GM18870 (cell line): ENCODE measurements at regions not wholly inside any gene's neighbourhood (a gene's known extent, or its start where the extent isn't known, plus 50 kb on each side); places are given as distances from the start of the nearest gene placed in this dataset.
"Not testable (repeated sequence)": the region's sequence is repeated elsewhere in the genome, so short reads cannot be mapped to it uniquely, and the experiment has no call there.

Experiments
- ATAC-seq: cut with Tn5 transposase; IDR thresholded peaks from one replicate; pipeline ENCODE4 v1.9.1; 2021; ENCODE audit warnings: moderate library complexity; ENCODE audit not compliant: unreplicated experiment

GRCh38 chr1:184889166-184889565 lies 85.1 kb downstream of the NIBAN1 start:
- no peak for ATAC-seq

DNA sequence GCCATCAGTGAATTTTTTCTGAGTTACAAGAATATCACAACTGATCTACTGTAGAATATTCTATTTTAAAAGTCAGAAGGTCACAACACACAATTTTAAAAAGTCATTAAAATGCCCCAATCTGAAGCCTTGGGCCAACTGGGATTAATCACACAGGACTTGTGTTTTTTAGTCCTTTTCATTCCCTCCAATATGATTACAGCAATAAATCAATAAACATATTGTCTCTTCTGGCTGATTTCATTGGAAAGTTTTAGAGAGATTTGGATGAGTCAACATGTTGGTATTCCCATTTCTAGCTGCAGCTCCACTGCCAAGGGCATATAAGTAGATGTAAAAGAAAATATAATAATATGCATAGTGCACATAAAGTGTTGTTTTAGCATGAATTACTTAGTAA lies 85.8 kb downstream of the NIBAN1 start:
- no peak for ATAC-seq

DNA sequence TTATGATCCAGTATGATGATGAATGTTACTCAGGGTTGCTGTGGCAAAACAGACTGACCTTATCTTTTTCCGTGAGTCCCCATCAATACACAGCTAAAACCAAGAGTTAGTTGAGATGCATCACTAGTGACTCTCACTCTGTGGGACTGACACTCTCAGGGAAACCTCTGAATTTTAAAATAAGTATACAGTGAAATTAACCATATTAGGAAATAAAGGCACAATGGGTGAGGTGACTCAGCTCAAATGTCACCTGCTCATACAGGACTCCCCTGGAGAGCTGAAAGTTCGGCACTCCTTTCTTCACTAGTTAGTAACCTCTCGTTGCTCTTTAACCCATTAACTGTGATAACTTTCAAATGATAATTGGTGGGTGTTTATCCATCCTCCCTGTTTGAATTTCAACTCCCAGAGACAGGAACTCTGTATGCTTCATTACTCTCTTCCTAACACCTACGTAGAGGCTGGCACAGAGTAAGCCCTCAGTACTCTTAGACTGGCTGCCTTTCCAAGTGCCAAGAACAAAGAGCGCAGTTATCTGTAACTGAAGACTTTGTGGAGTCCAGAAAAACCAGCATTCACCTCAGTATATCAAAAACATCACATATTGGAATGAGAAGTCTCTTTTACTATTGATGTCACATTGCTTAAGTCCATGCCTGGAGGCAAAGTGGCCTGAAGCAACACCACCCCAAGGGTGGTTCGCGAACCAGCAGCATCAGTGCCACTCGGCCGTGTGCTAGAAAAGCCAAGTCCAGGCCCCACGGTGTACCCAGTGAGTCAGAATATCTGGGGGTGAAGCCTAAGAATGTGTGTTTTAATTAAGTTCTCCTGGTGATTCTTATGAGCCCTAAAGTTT lies 91.1 kb downstream of the NIBAN1 start:
- no peak for ATAC-seq

- ATAC-seq: peak; percentile 63
Observed at GRCh38 chr1:184881941-184882913, 92.1 kb downstream of the NIBAN1 start.

DNA sequence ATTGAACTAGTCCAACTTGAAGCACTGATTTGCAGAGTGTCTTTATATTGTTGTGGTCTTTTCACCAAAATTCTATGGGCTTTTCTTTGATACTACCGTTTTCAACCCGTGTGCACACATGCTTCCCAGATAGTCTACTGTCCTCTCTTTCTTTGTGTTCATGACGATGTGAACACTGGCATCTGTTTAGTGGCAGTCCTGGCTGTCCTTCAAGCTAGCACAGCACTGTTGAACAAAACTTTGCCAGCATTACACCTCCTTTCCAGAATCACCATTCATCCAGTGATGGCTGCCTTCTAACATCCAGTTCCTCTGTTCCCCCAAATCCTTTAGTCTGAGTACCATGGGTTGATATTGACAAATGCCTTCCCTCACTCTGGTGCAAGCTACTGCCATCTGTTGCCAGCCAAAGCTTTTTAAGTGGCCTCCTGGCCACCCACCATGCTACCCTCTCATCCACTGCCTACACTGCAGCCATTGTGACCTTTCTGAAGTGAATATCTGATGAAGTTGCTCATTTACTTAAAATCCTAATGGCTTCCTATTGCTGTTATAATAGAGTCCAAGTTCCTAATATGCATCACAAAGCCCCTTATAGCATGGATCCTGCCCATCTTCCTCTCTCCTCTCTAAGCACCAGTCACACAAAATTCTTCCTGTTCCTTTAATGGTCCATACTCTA lies 94.3 kb downstream of the NIBAN1 start:
- ATAC-seq: no peak

DNA sequence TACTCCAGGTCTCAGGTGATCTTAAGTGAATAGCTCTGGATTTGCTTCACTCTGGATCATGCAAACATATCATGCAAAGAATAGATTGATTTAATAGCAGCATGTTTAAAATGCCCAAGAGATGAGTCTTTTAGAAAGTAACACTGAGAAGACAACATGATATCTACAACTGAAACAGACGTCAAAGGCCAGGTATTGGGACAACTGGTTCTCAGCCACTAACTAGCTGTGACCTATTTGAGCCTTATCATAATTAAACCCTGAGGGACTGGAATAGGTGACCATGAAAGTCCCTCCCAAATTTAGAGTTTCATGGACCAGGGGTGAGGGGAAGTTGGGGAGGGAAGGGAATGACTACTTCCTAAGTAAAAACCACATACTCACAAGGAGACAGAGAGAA lies 95.7 kb downstream of the NIBAN1 start:
- no peak for ATAC-seq

GRCh38 chr1:184878002-184878401 lies 96.3 kb downstream of the NIBAN1 start:
- ATAC-seq: no peak

- ATAC-seq: not testable (repeated sequence)
Observed at GRCh38 chr1:184876015-184876414, 98.3 kb downstream of the NIBAN1 start.

DNA sequence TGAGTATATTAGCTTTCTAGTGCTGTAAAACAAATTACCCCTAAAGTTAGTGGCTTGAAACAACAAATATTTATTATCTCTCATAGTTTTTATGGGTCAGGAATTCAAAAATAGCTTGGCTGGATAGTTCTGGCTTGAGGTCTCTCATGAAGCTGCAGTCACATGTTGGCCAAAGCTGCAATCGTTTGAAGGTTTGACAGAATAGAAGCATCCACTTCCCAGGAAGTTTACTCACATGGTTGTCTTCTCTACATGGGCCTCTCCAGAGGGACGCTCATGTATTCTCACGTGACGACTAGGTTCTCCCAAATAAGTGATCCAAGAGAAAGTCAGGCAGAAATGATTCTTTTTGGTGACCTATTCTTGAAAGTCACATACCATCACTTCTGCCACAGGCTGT lies 99.1 kb downstream of the NIBAN1 start:
- ATAC-seq: no peak

- no peak for ATAC-seq
Observed at GRCh38 chr1:184870319-184870718, 104.0 kb downstream of the NIBAN1 start.

GRCh38 chr1:184867866-184868689 lies 106.2 kb downstream of the NIBAN1 start:
- ATAC-seq: no peak

GRCh38 chr1:184866991-184867788 lies 107.1 kb downstream of the NIBAN1 start:
- ATAC-seq: peak; percentile 87

- no peak for ATAC-seq
Observed at GRCh38 chr1:184866586-184866985, 107.7 kb downstream of the NIBAN1 start.

DNA sequence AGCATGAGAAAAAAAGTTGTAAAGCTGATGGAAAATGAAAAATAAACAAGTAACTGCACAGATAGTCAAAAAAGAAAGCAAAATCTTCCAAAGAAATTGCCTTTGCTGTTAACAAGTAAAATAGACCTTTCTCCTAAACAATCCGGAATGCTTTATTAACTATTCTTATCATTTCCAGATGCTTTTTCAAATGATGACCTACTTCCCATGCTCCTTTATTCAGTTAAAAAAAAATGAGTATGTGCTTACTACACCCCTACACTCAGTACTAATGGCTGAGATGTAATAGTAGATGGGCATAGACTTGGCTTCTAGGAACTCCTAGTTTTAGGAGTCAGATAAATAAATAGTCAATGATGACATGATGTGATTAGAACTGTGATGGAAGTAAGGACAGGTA lies 108.5 kb downstream of the NIBAN1 start:
- ATAC-seq: no peak

- ATAC-seq: no peak
Observed at GRCh38 chr1:184861755-184862336, 107.2 kb upstream of the EDEM3 start.

GRCh38 chr1:184860985-184861754 lies 106.5 kb upstream of the EDEM3 start:
- peak; percentile 66 for ATAC-seq

DNA sequence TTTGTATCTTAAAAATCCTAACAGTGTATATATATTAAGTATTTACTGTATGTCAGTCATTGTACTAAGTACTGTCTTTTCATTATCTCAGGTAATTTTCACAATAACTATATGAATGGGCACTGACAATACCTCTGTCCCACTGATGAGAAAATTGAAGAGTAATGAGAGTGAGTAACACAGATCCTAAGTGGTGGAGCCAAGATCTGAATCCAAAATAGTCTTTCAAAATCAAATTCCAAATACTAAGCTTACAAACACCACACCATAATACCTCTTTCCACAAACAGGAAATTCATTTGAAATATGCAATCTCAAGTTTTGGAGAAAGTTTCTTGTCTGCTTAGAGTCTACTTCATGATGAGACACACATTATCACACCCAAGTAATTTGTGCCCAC lies 105.9 kb upstream of the EDEM3 start:
- ATAC-seq: no peak

DNA sequence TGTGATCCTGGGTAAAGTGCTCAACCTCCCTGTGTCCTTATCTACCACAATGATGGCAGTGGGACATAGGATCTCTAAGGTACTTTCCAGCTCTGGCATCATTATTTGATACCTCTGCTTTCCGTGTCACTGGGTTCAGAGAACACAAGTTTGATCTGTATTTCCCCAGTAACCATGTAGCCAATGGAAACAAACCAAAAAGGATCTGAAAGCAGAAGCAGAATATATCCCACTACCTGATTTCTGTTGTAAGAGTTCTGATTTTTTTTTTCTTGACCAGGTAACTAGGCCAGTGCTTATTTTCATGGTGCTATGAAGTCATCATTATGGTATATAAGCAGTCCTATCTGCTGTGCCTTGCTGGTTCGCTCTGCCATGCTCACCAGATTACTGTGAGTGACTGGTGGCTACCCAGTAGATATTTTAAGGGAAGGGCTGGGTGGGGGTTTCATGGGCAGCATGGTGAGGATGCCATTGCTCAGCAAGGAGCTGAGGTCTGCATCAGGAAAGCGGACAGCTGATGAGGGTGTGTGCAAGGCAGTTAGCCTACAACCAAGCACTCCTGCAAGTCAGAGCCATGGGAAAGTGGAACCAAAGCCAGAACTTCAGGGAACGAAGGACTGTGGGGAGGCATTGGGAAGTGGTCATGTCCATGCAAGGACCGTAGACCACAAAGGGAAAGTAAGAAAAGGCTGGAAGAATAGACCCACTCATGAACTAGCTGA lies 104.9 kb upstream of the EDEM3 start:
- ATAC-seq: no peak
